Choroid plexus epithelial cell (primary cell): ENCODE measurements at regions not wholly inside any gene's neighbourhood (a gene's known extent, or its start where the extent isn't known, plus 50 kb on each side); places are given as distances from the start of the nearest gene placed in this dataset.

ENCODE experiments used
- DNase-seq: peaks from one replicate; pipeline ENCODE4 v3.0.0-alpha.2; 2010; ENCODE audit warnings: low read depth
- H3K4me3 ChIP-seq: 2 replicates; pipeline ENCODE4 v1.5.1; 2011; ENCODE audit warnings: low read depth, mild to moderate bottlenecking, control low read depth, low read length, moderate library complexity
- TF ChIP-seq, protein P1 (sequence below): conservative IDR thresholded peaks from 2 replicates; pipeline ENCODE4 v1.5.1; 2011; ENCODE audit warnings: low read depth, mild to moderate bottlenecking, control low read depth, inconsistent platforms, low read length, moderate library complexity

DNA sequence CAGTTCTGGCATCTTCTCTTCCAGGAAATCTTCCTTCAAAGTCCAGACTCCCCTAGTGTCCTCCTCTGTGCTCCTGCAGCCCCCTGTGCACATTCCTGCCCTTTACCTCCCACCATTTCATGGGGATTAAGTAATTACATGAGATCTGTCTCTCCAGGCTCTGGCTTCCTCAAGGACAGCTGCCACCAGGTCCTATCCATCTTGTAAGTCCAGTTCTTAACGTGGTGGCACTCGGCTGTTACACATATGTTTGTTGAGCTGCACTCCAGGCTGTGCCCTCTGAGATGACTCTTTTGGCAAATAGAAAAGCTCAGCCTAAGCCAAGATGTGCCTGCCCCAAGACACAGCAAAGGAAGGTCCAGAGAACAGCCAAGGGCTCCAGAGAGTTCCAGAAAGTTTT lies 57.4 kb upstream of the CAMK1G start:
- no peak overlapping the region for H3K4me3 ChIP-seq
- TF ChIP-seq, protein P1, sequence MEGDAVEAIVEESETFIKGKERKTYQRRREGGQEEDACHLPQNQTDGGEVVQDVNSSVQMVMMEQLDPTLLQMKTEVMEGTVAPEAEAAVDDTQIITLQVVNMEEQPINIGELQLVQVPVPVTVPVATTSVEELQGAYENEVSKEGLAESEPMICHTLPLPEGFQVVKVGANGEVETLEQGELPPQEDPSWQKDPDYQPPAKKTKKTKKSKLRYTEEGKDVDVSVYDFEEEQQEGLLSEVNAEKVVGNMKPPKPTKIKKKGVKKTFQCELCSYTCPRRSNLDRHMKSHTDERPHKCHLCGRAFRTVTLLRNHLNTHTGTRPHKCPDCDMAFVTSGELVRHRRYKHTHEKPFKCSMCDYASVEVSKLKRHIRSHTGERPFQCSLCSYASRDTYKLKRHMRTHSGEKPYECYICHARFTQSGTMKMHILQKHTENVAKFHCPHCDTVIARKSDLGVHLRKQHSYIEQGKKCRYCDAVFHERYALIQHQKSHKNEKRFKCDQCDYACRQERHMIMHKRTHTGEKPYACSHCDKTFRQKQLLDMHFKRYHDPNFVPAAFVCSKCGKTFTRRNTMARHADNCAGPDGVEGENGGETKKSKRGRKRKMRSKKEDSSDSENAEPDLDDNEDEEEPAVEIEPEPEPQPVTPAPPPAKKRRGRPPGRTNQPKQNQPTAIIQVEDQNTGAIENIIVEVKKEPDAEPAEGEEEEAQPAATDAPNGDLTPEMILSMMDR, result no peak
- no peak for DNase-seq

DNA sequence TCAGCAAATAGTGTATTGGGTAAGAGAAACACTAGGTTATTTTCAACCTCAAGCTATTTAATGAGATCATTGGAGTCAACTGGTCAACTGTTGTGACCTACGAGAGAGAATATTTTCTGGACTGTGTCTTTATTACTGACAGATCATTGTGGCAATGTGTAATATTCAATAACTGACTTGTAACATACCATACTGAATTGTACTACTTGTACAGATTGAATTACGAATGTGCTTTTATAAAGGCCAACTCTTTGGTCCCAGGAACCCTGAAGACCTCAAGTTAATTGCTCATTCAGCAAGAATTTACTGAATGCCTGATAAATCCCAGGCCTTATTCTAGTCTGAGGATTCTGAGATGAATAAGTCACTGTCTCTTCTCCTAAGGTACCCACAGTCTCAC lies 56.1 kb upstream of the CAMK1G start:
- TF ChIP-seq, protein P1, result no peak
- DNase-seq, result peak; percentile 64
- no peak overlapping the region for H3K4me3 ChIP-seq

DNA sequence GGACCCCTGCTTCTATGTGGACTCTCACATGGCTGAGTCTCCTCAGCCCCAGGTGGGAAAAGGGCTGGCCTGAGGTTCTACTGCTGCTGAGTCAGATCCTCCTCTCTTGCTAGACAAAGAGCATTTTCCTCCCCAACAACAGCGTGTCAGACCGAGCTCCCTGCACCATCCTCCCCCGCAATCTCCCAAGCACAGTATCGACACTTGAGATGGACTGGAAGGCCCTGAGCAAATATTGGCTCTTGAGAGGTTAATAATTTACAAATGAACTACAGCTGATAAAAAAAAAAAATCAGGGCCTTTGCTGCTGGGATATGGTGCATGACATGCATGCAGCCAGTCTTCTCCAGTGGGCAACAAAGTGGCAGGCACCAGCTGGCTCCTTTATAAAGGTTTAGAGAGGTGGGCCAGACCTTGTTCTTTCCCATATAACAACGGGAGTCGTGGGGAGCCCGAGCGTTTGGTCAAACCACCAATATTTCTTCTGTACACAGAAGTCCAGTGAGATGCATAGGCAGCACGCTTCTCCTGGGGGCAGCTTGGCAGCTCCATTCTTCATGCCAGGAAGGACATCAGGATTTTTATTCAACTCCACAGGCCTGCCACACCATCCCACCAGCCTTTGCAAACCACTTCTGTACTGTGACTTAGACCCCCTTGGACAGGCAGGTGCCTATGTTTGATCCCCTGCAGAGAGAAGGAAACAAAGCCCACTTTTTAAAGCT lies 55.4 kb upstream of the CAMK1G start:
- TF ChIP-seq, protein P1, result no peak
- DNase-seq, result peak; percentile 28
- no peak overlapping the region for H3K4me3 ChIP-seq

DNA sequence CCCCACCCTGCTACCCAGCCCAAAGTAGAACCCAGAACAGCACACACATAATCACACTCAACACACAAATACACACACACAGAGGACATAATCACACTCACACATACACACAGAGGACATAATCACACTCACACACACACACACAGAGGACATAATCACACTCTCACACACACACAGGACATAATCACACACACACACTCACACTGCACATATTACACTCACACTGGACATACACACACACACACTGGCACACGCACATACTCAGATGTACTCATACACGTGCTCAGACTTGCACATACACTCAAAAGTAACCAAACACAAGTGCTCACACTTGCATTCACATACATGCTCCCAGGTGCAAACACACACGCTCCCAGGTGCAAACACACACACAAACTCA lies 54.3 kb upstream of the CAMK1G start:
- no peak overlapping the region for H3K4me3 ChIP-seq
- TF ChIP-seq, protein P1, result no peak
- no peak for DNase-seq

DNA sequence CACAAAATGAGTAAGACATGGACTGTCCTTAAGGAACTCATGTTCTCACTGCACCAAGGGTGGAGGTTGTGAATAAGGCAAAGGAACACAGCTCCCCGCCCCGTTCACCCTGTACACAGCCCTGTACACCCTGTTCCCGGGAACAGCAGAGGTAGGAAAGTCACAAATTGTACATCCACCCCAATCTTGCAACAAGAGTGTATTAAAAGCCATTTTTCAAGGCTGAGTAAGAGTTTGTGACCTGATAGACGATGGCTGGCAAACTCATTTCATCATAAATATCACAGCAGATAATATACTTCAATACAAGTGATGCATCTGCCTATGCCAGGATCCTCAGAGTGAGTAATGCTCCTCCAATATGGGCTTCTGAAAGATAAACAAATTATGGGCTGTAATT lies 52.5 kb upstream of the CAMK1G start:
- TF ChIP-seq, protein P1, result no peak
- no peak overlapping the region for H3K4me3 ChIP-seq
- DNase-seq, result no peak

DNA sequence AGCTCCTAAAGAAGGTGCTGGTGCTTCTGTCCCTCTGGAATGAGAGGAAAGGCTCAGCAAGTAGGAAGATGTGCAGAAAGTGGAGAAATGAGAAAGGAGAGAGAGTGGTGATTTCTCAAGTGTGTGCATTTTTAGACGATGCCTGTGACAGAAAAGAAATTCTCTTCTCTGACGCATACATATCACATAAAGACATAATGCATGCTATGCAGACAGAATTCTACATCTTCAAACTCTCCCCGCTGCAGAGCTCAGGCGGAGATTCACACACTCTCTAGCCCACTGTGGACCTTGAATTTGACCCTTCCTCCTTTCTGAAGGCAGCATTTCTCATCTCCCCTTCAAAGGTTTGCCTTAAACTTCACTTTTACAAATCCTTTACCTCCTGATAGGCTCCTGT lies 52.0 kb upstream of the CAMK1G start:
- no peak overlapping the region for H3K4me3 ChIP-seq
- TF ChIP-seq, protein P1, result no peak
- DNase-seq, result no peak
